SH-SY5Y (cell line): ENCODE measurements at regions not wholly inside any gene's neighbourhood (a gene's known extent, or its start where the extent isn't known, plus 50 kb on each side); places are given as distances from the start of the nearest gene placed in this dataset.

Experiments
- GATA2 ChIP-seq: IDR thresholded peaks from 2 replicates; pipeline ENCODE4 v1.6.1; 2011; ENCODE audit warnings: mild to moderate bottlenecking, low read depth, low read length
- GATA3 ChIP-seq: IDR thresholded peaks from 2 replicates; pipeline ENCODE4 v1.6.1; 2011; ENCODE audit warnings: low read depth, mild to moderate bottlenecking, low read length, moderate library complexity

DNA sequence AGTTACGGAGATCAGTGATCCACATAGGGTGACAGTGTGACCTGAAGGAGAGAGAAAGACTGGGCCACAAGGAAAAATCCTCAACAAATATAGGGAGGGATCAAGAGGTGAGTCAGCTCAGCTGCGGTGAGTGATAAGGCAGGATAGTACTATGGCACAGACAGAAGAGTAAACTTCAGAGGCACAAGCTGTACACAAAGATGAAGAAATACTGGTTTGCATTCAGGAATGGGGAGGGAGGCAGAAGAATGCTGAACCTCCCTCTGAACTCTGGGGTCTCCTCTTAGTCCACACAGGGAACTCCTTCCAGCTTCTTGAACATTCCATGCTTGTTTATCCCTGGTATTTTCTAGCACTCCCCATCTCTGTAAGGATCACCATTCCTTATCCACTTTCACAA, 162.7 kb downstream of the BARX2 start:
- TF ChIP-seq GATA2 (no peak), GATA3 (no peak)
